HG03039 (cell line): ENCODE measurements at regions not wholly inside any gene's neighbourhood (a gene's known extent, or its start where the extent isn't known, plus 50 kb on each side); places are given as distances from the start of the nearest gene placed in this dataset.
"Not testable (repeated sequence)": the region's sequence is repeated elsewhere in the genome, so short reads cannot be mapped to it uniquely, and the experiment has no call there.

Experiments used
- ATAC-seq: cut with Tn5 transposase; IDR thresholded peaks from one replicate; pipeline ENCODE4 v1.9.1; 2021; ENCODE audit warnings: mild to moderate bottlenecking, moderate library complexity; ENCODE audit not compliant: unreplicated experiment

GRCh38 chr2:8361930-8362329 is 319.9 kb upstream of the ID2 start:
- ATAC-seq, result no peak

- no peak for ATAC-seq
These were observed 318.7 kb upstream of the ID2 start for GRCh38 chr2:8363161-8363560.

GRCh38 chr2:8364668-8365067 is 317.2 kb upstream of the ID2 start:
- ATAC-seq, result no peak

- ATAC-seq, result no peak
These were observed 316.4 kb upstream of the ID2 start for GRCh38 chr2:8365331-8365910.

- no peak for ATAC-seq
These were observed 314.0 kb upstream of the ID2 start for GRCh38 chr2:8367833-8368232.

- ATAC-seq, result peak; percentile 70
These were observed 313.4 kb upstream of the ID2 start for GRCh38 chr2:8368463-8368862.

GRCh38 chr2:8369522-8369921 is 312.3 kb upstream of the ID2 start:
- no peak for ATAC-seq

GRCh38 chr2:8370258-8370802 is 311.5 kb upstream of the ID2 start:
- no peak for ATAC-seq

GRCh38 chr2:8371653-8372052 is 310.2 kb upstream of the ID2 start:
- no peak for ATAC-seq

- no peak for ATAC-seq
These were observed 307.1 kb upstream of the ID2 start for GRCh38 chr2:8374782-8375181.

- no peak for ATAC-seq
These were observed 305.0 kb upstream of the ID2 start for GRCh38 chr2:8376603-8377410.

GRCh38 chr2:8378016-8378810 is 303.6 kb upstream of the ID2 start:
- ATAC-seq, result peak; percentile 77

- ATAC-seq, result no peak
These were observed 302.7 kb upstream of the ID2 start for GRCh38 chr2:8379128-8379527.

GRCh38 chr2:8379549-8379948 is 302.3 kb upstream of the ID2 start:
- no peak for ATAC-seq

GRCh38 chr2:8380026-8380425 is 301.8 kb upstream of the ID2 start:
- ATAC-seq, result no peak

- no peak for ATAC-seq
These were observed 301.3 kb upstream of the ID2 start for GRCh38 chr2:8380566-8380965.

GRCh38 chr2:8382485-8382884 is 299.4 kb upstream of the ID2 start:
- no peak for ATAC-seq

- not testable (repeated sequence) for ATAC-seq
These were observed 295.1 kb upstream of the ID2 start for GRCh38 chr2:8386748-8387147.

- no peak for ATAC-seq
These were observed 293.1 kb upstream of the ID2 start for GRCh38 chr2:8388781-8389180.

GRCh38 chr2:8389431-8390108 is 292.3 kb upstream of the ID2 start:
- ATAC-seq, result no peak

GRCh38 chr2:8391126-8391525 is 290.7 kb upstream of the ID2 start:
- ATAC-seq, result no peak
